HepG2 (cell line): ENCODE measurements at regions not wholly inside any gene's neighbourhood (a gene's known extent, or its start where the extent isn't known, plus 50 kb on each side); places are given as distances from the start of the nearest gene placed in this dataset.

ENCODE experiments used
- ATAC-seq: fragments of 200-7000 bp; cut with Tn5 transposase; 3 replicates; pipeline ENCODE4 v1.9.1; 2020; ENCODE audit warnings: mild to moderate bottlenecking, moderate library complexity
- BruUV-seq: library from RNA; stranded (reverse); fragments of 400-500 nt; replicated peaks from 2 replicates; lab custom pipeline; 2021; lab: Mats Ljungman, UMichigan
- CTCF ChIA-PET: fragments of 300-600 bp; formaldehyde crosslinking; extraction: SDS; loops from one replicate; lab custom pipeline; 2021; ENCODE audit warnings: low total read pairs, inconsistent platforms, low intra/inter-chr PET ratio; lab: Yijun Ruan, JAX
- POLR2A ChIA-PET: fragments of 350-600 bp; sonication (Branson Sonifier 250); formaldehyde crosslinking; loops from one replicate; lab custom pipeline; 2020; ENCODE audit warnings: antibody characterized with exemption, inconsistent platforms; lab: Yijun Ruan, JAX
- DNase-seq: peaks from one replicate; pipeline ENCODE4 v3.0.0-alpha.2; 2015; ENCODE audit warnings: low spot score
- FAIRE-seq: peaks from 3 replicates; lab custom pipeline; 2011; peaks lifted over from hg19 to GRCh38; lab: Jason Lieb, UNC
- H2AFZ ChIP-seq: one replicate; pipeline ENCODE4 v1.6.1; 2011; ENCODE audit warnings: low read length, inconsistent platforms
- H3K27ac ChIP-seq: fragments of 300-600 bp; 3 replicates; pipeline ENCODE4 v1.8.0; 2011; ENCODE audit warnings: mixed run types, mild to moderate bottlenecking, mixed read lengths, low read length, inconsistent platforms; ENCODE audit not compliant: insufficient read depth; ENCODE audit errors: extremely low read length
- H3K27me3 ChIP-seq, 2 experiments: fragments of 200-600 bp in 1 of 2; 2 replicates in 1 of 2; 3 replicates in 1 of 2; pipeline versions ENCODE4 v1.6.0 to v1.8.0; 2011; ENCODE audit warnings: low read length in 2 of 2, mild to moderate bottlenecking in 2 of 2, moderate library complexity in 2 of 2, inconsistent platforms in 1 of 2; ENCODE audit not compliant: insufficient read depth in 2 of 2, control insufficient read depth in 1 of 2
- H3K36me3 ChIP-seq, 2 experiments: fragments of 200-600 bp in 1 of 2; replicated peaks in 1 of 2; 2 replicates in 1 of 2; 3 replicates in 1 of 2; pipeline versions ENCODE4 v1.5.1 to v1.8.0; 2011; ENCODE audit warnings: low read length in 2 of 2, inconsistent platforms in 1 of 2; ENCODE audit not compliant: insufficient read depth in 2 of 2, control insufficient read depth in 1 of 2
- H3K4me1 ChIP-seq: 2 replicates; pipeline ENCODE4 v1.5.1; 2012; ENCODE audit warnings: low read length, inconsistent platforms; ENCODE audit not compliant: insufficient read depth
- H3K4me2 ChIP-seq: 2 replicates; pipeline ENCODE4 v1.6.0; 2011; ENCODE audit warnings: low read depth, low read length, inconsistent platforms
- H3K4me3 ChIP-seq, 3 experiments: fragments of 200-600 bp in 1 of 3; sonication (generic), shearing (Covaris generic) in 1 of 3; replicated peaks in 1 of 3; 2 replicates each; pipeline ENCODE4 v1.5.1; 2011 to 2016; ENCODE audit warnings: low read length in 3 of 3, inconsistent platforms in 2 of 3, low read depth in 2 of 3, mild to moderate bottlenecking in 2 of 3, control low read depth in 1 of 3, mixed read lengths in 1 of 3; ENCODE audit not compliant: insufficient read depth in 1 of 3
- H3K79me2 ChIP-seq: one replicate; pipeline ENCODE4 v1.6.1; 2011; ENCODE audit warnings: low read length, inconsistent platforms; ENCODE audit not compliant: insufficient read depth
- H3K9ac ChIP-seq: 2 replicates; pipeline ENCODE4 v1.6.0; 2011; ENCODE audit warnings: mild to moderate bottlenecking, low read depth, low read length, inconsistent platforms; ENCODE audit not compliant: insufficient read depth
- H3K9me3 ChIP-seq: 2 replicates; pipeline ENCODE4 v1.5.1; 2012; ENCODE audit warnings: mild to moderate bottlenecking, low read length
- H4K20me1 ChIP-seq: 2 replicates; pipeline ENCODE4 v1.6.0; 2011; ENCODE audit warnings: inconsistent platforms, mild to moderate bottlenecking, low read length, moderate library complexity; ENCODE audit not compliant: insufficient read depth
- ARID3A ChIP-seq: IDR thresholded peaks from 2 replicates; pipeline ENCODE4 v1.6.1; 2012; ENCODE audit warnings: low read depth, low read length, improper control_type of control experiment
- ARNT2 ChIP-seq: sonication (generic); formaldehyde crosslinking; IDR thresholded peaks from 2 replicates; pipeline ENCODE4 v1.8.0; 2022; ENCODE audit warnings: mild to moderate bottlenecking, low read depth, missing genetic modification reagents, moderate library complexity
- E2F2 ChIP-seq: sonication (generic); formaldehyde crosslinking; IDR thresholded peaks from 2 replicates; pipeline ENCODE4 v1.4.0; 2020; ENCODE audit warnings: missing genetic modification reagents, borderline replicate concordance
- EED ChIP-seq: sonication (generic); formaldehyde crosslinking; IDR thresholded peaks from 2 replicates; pipeline ENCODE4 v1.5.0; 2020; ENCODE audit warnings: mild to moderate bottlenecking, missing genetic modification reagents
- FOXA1 ChIP-seq, 2 experiments: fragments of 450-650 bp in 1 of 2; sonication (generic) in 1 of 2; formaldehyde crosslinking in 1 of 2; IDR thresholded peaks; 2 replicates each; pipeline versions ENCODE4 v1.4.0 to v1.6.1; 2016 to 2020; ENCODE audit warnings: missing genetic modification reagents in 1 of 2
- GLMP ChIP-seq: sonication (generic); formaldehyde crosslinking; IDR thresholded peaks from 2 replicates; pipeline ENCODE4 v1.9.0; 2021; ENCODE audit warnings: missing genetic modification reagents, mild to moderate bottlenecking, borderline replicate concordance
- MBD4 ChIP-seq: IDR thresholded peaks from 2 replicates; pipeline ENCODE4 v1.6.1; 2012; ENCODE audit warnings: low read length, inconsistent platforms, borderline replicate concordance
- MIER2 ChIP-seq: IDR thresholded peaks from 2 replicates; pipeline ENCODE4 v1.6.1; 2016; ENCODE audit warnings: missing biosample characterization, missing genetic modification reagents
- MZF1 ChIP-seq: sonication (generic); formaldehyde crosslinking; IDR thresholded peaks from 2 replicates; pipeline ENCODE4 v1.8.1; 2023; ENCODE audit warnings: mild to moderate bottlenecking, missing genetic modification reagents, borderline replicate concordance
- TIGD3 ChIP-seq: sonication (generic); formaldehyde crosslinking; IDR thresholded peaks from 2 replicates; pipeline ENCODE4 v1.5.1; 2020; ENCODE audit warnings: mild to moderate bottlenecking, missing genetic modification reagents, borderline replicate concordance
- U2AF1 ChIP-seq: fragments of 200-400 bp; formaldehyde crosslinking; optimal IDR thresholded peaks from 2 replicates; pipeline ENCODE3; 2017; ENCODE audit warnings: mild to moderate bottlenecking, low read depth, low read length
- ZFY ChIP-seq: sonication (generic); formaldehyde crosslinking; IDR thresholded peaks from 2 replicates; pipeline ENCODE4 v1.4.0; 2020; ENCODE audit warnings: missing genetic modification reagents
- ZMYM2 ChIP-seq: sonication (generic); formaldehyde crosslinking; IDR thresholded peaks from 2 replicates; pipeline ENCODE4 v1.8.0; 2022; ENCODE audit warnings: mild to moderate bottlenecking, missing genetic modification reagents
- ZNF20 ChIP-seq: sonication (generic); formaldehyde crosslinking; IDR thresholded peaks from 2 replicates; pipeline ENCODE4 v1.4.0; 2020; ENCODE audit warnings: mild to moderate bottlenecking, moderate library complexity, missing genetic modification reagents
- ZNF276 ChIP-seq: sonication (generic); formaldehyde crosslinking; IDR thresholded peaks from 2 replicates; pipeline ENCODE4 v1.4.0; 2020; ENCODE audit warnings: mild to moderate bottlenecking, low read depth, missing genetic modification reagents
- ZNF335 ChIP-seq: sonication (generic); formaldehyde crosslinking; IDR thresholded peaks from 2 replicates; pipeline ENCODE4 v1.4.0; 2020; ENCODE audit warnings: missing genetic modification reagents
- ZNF460 ChIP-seq: sonication (generic); formaldehyde crosslinking; IDR thresholded peaks from 2 replicates; pipeline ENCODE4 v1.5.1; 2020; ENCODE audit warnings: missing genetic modification reagents, mild to moderate bottlenecking, borderline replicate concordance
- ZSCAN25 ChIP-seq: sonication (generic); formaldehyde crosslinking; IDR thresholded peaks from 2 replicates; pipeline ENCODE4 v1.8.0; 2022; ENCODE audit warnings: mild to moderate bottlenecking, missing genetic modification reagents
- WGBS: methylation state at CpG from one replicate; pipeline ENCODE4 v1.1.6; 2017; ENCODE audit warnings: low lambda C conversion rate; 5-methylcytosine and 5-hydroxymethylcytosine counted together
- in situ Hi-C: cut with HindIII; loops from 2 replicates; pipeline ENCODE4 v1.10.0; 2017; ENCODE audit warnings: low pct_unique_long_range_greater_than_20kb; ENCODE audit not compliant: extremely low pct_ligation_motif_present
- intact Hi-C: fragments of 100-400 bp; cut with micrococcal nuclease; formaldehyde crosslinking; loops from one replicate; pipeline ENCODE4 v1.10.0; 2022; ENCODE audit not compliant: unreplicated experiment

GRCh38 chr9:79256691-79257213, 315.0 kb upstream of the TLE4 start:
- no peaks in the 10 kb centered on the region for H3K9me3 ChIP-seq
- no peaks in the 10 kb centered on the region for H3K79me2 ChIP-seq
- no TSS peak for BruUV-seq
- H3K27me3 ChIP-seq = peaks cover 2 to 6% of the 10 kb centered on the region in 2 experiments; a peak in 2 of 5 replicates
- DNase-seq (no peak), FAIRE-seq (no peak), ATAC-seq (no peak)
- no peaks in the 10 kb centered on the region for H3K4me1 ChIP-seq
- H4K20me1 ChIP-seq = no peaks in the 10 kb centered on the region
- no peak overlapping the region for H3K9ac ChIP-seq
- no peak overlapping the region for H3K4me3 ChIP-seq
- POLR2A ChIA-PET = no interaction called here
- TF ChIP-seq GLMP (CRISPR knock-in tag) (no peak), ZNF460 (CRISPR knock-in tag) (no peak), FOXA1 (IDR thresholded peaks at IDR 0.05) (no peak), FOXA1 (CRISPR knock-in tag; IDR thresholded peaks at IDR 0.05) (no peak), ARID3A (no peak), ZMYM2 (CRISPR knock-in tag) (no peak), ZNF335 (no peak), ZFY (no peak), TIGD3 (CRISPR knock-in tag) (no peak), MZF1 (CRISPR knock-in tag) (no peak), MBD4 (no peak), ZNF20 (CRISPR knock-in tag) (no peak), ZNF276 (CRISPR knock-in tag) (no peak), ARNT2 (CRISPR knock-in tag) (no peak), U2AF1 (no peak), E2F2 (CRISPR knock-in tag) (no peak), ZSCAN25 (no peak), MIER2 (CRISPR knock-in tag) (no peak), EED (CRISPR knock-in tag) (no peak)
- CTCF ChIA-PET = no interaction called here
- no peak overlapping the region for H3K4me2 ChIP-seq
- H3K27ac ChIP-seq = no peak overlapping the region
- no peaks in the 10 kb centered on the region for H3K36me3 ChIP-seq
- intact Hi-C loops (no loop called here), in situ Hi-C loops (no loop called here)
- 47% methylated on average over 15 of the region's 15 CpGs for WGBS
- H2AFZ ChIP-seq = no peak overlapping the region
